ENCODE measurements at regions not wholly inside any gene's neighbourhood (a gene's known extent, or its start where the extent isn't known, plus 50 kb on each side); places are given as distances from the start of the nearest gene placed in this dataset.

GRCh38 chr19:34828156-34828555, 55.1 kb upstream of the ZNF599 start:
- RAD21 ChIA-PET (ENCODE audit: low non-redundant PET in 1 of 2, low total read pairs in 2 of 2, uncharacterized antibody in 2 of 2, unreplicated experiment in 2 of 2), result no interaction called here

DNA sequence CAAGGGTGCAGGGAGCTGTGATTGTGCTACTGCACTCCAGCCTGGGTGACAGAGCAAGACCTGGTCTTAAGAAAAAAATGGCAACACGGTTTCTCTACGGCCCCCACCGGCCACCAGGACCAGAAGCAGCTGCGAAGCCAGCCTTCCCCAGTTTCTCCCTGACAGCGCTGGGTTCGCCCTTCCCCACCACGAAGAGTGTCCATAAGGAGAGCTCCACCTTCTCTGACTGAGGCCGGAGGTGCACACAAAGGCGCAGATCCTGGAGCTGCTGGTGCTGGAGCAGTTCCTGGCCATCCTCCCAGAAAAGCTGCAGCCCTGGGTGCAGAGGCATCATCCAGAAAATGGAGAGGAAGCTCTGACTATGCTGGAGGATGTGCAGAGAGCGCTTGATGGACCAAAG, 52.2 kb upstream of the ZNF599 start:
- ChIA-PET CTCF (no interaction called here), POLR2A (no interaction called here), RAD21 (ENCODE audit: low non-redundant PET in 1 of 2, low total read pairs in 2 of 2, uncharacterized antibody in 2 of 2, unreplicated experiment in 2 of 2) (no interaction called here)
- no peak for ATAC-seq
- Histone ChIP-seq H2AFZ (ENCODE audit: low read depth, low read length, poor library complexity, severe bottlenecking) (no peak overlapping the region), H3K4me1 (ENCODE audit: control insufficient read depth in 1 of 2, insufficient read depth in 2 of 2, low read length in 2 of 2) (no peaks in the 10 kb centered on the region), H3K27me3 (ENCODE audit: insufficient read depth, low read length) (peaks cover 4% of the 10 kb centered on the region; the same call in 1 of the 2 replicates), H3K4me2 (ENCODE audit: low read length) (no peak overlapping the region), H3K79me2 (ENCODE audit: insufficient read depth, low read length) (no peaks in the 10 kb centered on the region), H4K20me1 (ENCODE audit: insufficient read depth) (no peaks in the 10 kb centered on the region), H3K4me3 (replicated peaks in 1 of 2; ENCODE audit: low read depth in 1 of 2, low read length in 2 of 2) (no peak overlapping the region), H3K36me3 (ENCODE audit: control insufficient read depth in 1 of 2, insufficient read depth in 2 of 2, low read length in 2 of 2) (no peaks in the 10 kb centered on the region), H3K9me2 (ENCODE audit: insufficient read depth) (no peaks in the 10 kb centered on the region), H3K9ac (ENCODE audit: low read length) (no peak overlapping the region), H3K27ac (ENCODE audit: low read depth, low read length) (no peak overlapping the region), H3K9me3 (ENCODE audit: control insufficient read depth in 1 of 2, insufficient read depth in 1 of 2, low read depth in 1 of 2, low read length in 2 of 2) (no peaks in the 10 kb centered on the region)
- TF ChIP-seq RAD21 (IDR thresholded peaks at IDR 0.05; ENCODE audit: low read depth), result no peak
- no peak for TF ChIP-seq REST (IDR thresholded peaks at IDR 0.05; ENCODE audit: low read depth)
- TF ChIP-seq, protein P1, sequence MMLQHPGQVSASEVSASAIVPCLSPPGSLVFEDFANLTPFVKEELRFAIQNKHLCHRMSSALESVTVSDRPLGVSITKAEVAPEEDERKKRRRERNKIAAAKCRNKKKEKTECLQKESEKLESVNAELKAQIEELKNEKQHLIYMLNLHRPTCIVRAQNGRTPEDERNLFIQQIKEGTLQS (IDR thresholded peaks at IDR 0.05), result no peak
- no peak for TF ChIP-seq CTCF (IDR thresholded peaks at IDR 0.05 in 2 of 3, conservative IDR thresholded peaks at IDR 0.05 in 1 of 3; ENCODE audit: borderline replicate concordance in 1 of 3, insufficient read depth in 1 of 3, low read depth in 2 of 3, low read length in 2 of 3)
- TF ChIP-seq JUND (IDR thresholded peaks at IDR 0.05), result no peak
- no peak for TF ChIP-seq YY1 (IDR thresholded peaks at IDR 0.05; ENCODE audit: extremely low read depth, insufficient replicate concordance, low read depth, low read length)
- no TSS peak for BruUV-seq (replicated peaks)
- DNase-seq (ENCODE audit: low read depth, low spot score), result no peak
- intact Hi-C loops (cut with micrococcal nuclease), result no loop called here

More at GRCh38 chr19:34828156-34828555, 55.1 kb upstream of the ZNF599 start:
- Histone ChIP-seq H2AFZ (ENCODE audit: low read depth, low read length, poor library complexity, severe bottlenecking) (no peak overlapping the region), H3K9me2 (ENCODE audit: insufficient read depth) (no peaks in the 10 kb centered on the region), H3K9me3 (ENCODE audit: control insufficient read depth in 1 of 2, insufficient read depth in 1 of 2, low read depth in 1 of 2, low read length in 2 of 2) (no peaks in the 10 kb centered on the region), H3K27me3 (ENCODE audit: insufficient read depth, low read length) (peaks cover 4% of the 10 kb centered on the region; the same call in 1 of the 2 replicates), H3K4me1 (ENCODE audit: control insufficient read depth in 1 of 2, insufficient read depth in 2 of 2, low read length in 2 of 2) (no peaks in the 10 kb centered on the region), H3K9ac (ENCODE audit: low read length) (no peak overlapping the region), H3K79me2 (ENCODE audit: insufficient read depth, low read length) (no peaks in the 10 kb centered on the region), H3K27ac (ENCODE audit: low read depth, low read length) (no peak overlapping the region), H4K20me1 (ENCODE audit: insufficient read depth) (no peaks in the 10 kb centered on the region), H3K4me2 (ENCODE audit: low read length) (no peak overlapping the region), H3K36me3 (ENCODE audit: control insufficient read depth in 1 of 2, insufficient read depth in 2 of 2, low read length in 2 of 2) (no peaks in the 10 kb centered on the region), H3K4me3 (replicated peaks in 1 of 2; ENCODE audit: low read depth in 1 of 2, low read length in 2 of 2) (no peak overlapping the region)
- ChIA-PET POLR2A (no interaction called here), CTCF (no interaction called here)
- no peak for ATAC-seq
- TF ChIP-seq EZH2 (IDR thresholded peaks at IDR 0.05) (no peak), POLR2AphosphoS5 (IDR thresholded peaks at IDR 0.05; ENCODE audit: low read depth, low read length) (no peak), YY1 (IDR thresholded peaks at IDR 0.05; ENCODE audit: extremely low read depth, insufficient replicate concordance, low read depth, low read length) (no peak), RAD21 (IDR thresholded peaks at IDR 0.05; ENCODE audit: low read depth) (no peak), JUND (IDR thresholded peaks at IDR 0.05) (no peak)
- TF ChIP-seq, protein P2, sequence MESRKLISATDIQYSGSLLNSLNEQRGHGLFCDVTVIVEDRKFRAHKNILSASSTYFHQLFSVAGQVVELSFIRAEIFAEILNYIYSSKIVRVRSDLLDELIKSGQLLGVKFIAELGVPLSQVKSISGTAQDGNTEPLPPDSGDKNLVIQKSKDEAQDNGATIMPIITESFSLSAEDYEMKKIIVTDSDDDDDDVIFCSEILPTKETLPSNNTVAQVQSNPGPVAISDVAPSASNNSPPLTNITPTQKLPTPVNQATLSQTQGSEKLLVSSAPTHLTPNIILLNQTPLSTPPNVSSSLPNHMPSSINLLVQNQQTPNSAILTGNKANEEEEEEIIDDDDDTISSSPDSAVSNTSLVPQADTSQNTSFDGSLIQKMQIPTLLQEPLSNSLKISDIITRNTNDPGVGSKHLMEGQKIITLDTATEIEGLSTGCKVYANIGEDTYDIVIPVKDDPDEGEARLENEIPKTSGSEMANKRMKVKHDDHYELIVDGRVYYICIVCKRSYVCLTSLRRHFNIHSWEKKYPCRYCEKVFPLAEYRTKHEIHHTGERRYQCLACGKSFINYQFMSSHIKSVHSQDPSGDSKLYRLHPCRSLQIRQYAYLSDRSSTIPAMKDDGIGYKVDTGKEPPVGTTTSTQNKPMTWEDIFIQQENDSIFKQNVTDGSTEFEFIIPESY (IDR thresholded peaks at IDR 0.05; ENCODE audit: extremely low read depth, insufficient replicate concordance, low read length), result no peak
- TF ChIP-seq, protein P1 (IDR thresholded peaks at IDR 0.05), result no peak
- DNase-seq (ENCODE audit: low read depth, low spot score), result no peak
- intact Hi-C loops (cut with micrococcal nuclease), result no loop called here
- no TSS peak for BruUV-seq (replicated peaks)
